Esophagus muscularis mucosa (tissue), 3 donors: ENCODE measurements at regions not wholly inside any gene's neighbourhood (a gene's known extent, or its start where the extent isn't known, plus 50 kb on each side); places are given as distances from the start of the nearest gene placed in this dataset.

Experiments used
- POLR2A ChIP-seq: fragments of 450-650 bp; IDR thresholded peaks from one replicate; pipeline ENCODE4 v1.6.1; 2017; ENCODE audit warnings: antibody characterized with exemption, moderate library complexity, mild to moderate bottlenecking, low read depth
- POLR2AphosphoS5 ChIP-seq, 2 donors: sonication (generic); formaldehyde crosslinking; IDR thresholded peaks; one replicate each; pipeline ENCODE4 v1.6.1; 2017; ENCODE audit warnings: antibody characterized with exemption in 2 of 2
- TF ChIP-seq, protein P1 (sequence below), 3 experiments: fragments of 200-600 bp in 2 of 3; fragments of 450-650 bp in 1 of 3; sonication (generic) in 2 of 3; IDR thresholded peaks; one replicate each; pipeline ENCODE4 v1.5.1; 2017 to 2019; ENCODE audit warnings: antibody characterized with exemption in 3 of 3, mild to moderate bottlenecking in 2 of 3, moderate library complexity in 1 of 3

DNA sequence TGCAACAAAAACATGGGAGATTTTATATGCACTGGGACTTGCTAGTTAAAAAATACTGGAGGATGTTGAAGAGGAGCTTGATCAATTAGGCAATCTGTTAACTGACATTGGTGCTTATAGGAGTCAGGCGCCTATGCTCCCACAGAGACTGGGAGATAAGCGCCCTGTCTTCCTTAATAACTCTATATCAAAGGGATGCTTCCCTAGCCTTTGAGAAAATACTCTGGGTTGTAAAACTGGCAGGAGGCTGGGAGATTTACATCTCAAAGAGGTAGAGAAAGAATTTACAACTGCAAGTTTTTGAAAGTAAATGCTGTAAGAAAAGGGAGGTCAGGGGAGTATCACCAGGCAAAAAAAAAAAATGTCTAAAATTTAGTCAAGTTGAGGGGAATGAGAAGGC lies 325.4 kb downstream of the PCDH10 start:
- TF ChIP-seq POLR2AphosphoS5 (IDR thresholded peaks at IDR 0.05) (no peak), POLR2A (no peak)
- TF ChIP-seq, protein P1, sequence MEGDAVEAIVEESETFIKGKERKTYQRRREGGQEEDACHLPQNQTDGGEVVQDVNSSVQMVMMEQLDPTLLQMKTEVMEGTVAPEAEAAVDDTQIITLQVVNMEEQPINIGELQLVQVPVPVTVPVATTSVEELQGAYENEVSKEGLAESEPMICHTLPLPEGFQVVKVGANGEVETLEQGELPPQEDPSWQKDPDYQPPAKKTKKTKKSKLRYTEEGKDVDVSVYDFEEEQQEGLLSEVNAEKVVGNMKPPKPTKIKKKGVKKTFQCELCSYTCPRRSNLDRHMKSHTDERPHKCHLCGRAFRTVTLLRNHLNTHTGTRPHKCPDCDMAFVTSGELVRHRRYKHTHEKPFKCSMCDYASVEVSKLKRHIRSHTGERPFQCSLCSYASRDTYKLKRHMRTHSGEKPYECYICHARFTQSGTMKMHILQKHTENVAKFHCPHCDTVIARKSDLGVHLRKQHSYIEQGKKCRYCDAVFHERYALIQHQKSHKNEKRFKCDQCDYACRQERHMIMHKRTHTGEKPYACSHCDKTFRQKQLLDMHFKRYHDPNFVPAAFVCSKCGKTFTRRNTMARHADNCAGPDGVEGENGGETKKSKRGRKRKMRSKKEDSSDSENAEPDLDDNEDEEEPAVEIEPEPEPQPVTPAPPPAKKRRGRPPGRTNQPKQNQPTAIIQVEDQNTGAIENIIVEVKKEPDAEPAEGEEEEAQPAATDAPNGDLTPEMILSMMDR (IDR thresholded peaks at IDR 0.05), result no peak
